Activated CD4-positive, alpha-beta T cell treated with anti-CD3 and anti-CD28 coated beads for 24 hours (primary cell): ENCODE measurements at regions not wholly inside any gene's neighbourhood (a gene's known extent, or its start where the extent isn't known, plus 50 kb on each side); places are given as distances from the start of the nearest gene placed in this dataset.

Source experiments
- DNase-seq, 2 donors: peaks; one replicate each; pipeline ENCODE4 v3.0.0-alpha.2; 2020; ENCODE audit warnings: low read depth in 2 of 2

GRCh38 chr6:43968110-43968965 lies 158.9 kb downstream of the MRPL14 start:
- DNase-seq: no peak

- no peak for DNase-seq
Observed at GRCh38 chr6:43967719-43968091, 159.5 kb downstream of the MRPL14 start.

DNA sequence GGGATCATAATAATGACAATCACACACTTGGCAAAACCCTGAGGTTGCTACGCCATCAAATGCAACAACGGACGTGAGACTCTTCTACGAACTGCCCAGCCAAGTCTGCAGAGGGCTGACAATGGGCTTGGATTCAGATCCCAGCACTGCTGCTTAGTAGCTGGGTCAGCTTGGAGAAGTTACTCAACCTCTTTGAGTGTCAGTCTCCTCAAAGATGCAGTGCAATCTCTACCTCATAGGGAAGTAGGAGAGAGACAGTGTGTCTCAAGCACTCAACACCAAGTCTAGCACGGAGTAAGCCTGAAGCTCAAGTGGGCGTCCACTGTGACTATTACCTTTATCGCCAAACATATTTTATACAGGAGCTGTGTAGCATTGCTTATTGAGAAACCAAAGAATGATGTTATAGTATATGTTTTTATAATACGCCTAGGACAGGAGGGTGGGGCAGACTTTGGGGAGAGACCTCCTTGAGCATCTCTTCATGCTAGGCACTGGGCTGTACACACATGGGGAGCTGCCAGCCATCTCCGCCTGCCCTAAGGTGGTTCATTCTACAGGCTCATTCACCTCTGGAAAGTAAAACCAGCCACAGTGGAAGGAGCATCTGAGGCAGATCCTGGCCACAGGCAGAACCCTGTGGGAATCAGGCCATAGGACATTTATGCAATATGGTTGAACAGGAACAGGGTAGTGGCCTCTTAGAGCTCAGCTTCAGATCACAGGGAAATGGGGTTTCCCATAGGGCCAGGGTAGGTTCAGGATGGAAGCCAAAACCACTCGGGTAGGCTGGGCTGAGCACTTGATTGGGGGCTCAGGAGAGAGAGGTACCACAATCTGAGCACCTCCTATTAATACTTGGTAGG lies 160.2 kb downstream of the MRPL14 start:
- no peak for DNase-seq

DNA sequence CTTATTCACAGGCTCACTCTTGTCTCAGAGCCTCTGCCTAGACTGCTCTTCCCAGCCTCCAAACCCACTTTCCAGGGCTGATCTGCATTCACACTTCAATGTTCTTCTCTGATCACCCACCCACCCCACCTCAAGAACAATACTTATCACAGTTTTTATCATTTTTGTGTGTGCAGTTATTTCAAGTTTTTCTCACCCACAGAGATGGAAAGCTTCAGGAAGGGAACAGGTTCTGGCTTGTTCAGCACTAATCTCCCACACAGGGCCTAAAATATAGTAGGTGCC lies 160.9 kb downstream of the MRPL14 start:
- no peak for DNase-seq

DNA sequence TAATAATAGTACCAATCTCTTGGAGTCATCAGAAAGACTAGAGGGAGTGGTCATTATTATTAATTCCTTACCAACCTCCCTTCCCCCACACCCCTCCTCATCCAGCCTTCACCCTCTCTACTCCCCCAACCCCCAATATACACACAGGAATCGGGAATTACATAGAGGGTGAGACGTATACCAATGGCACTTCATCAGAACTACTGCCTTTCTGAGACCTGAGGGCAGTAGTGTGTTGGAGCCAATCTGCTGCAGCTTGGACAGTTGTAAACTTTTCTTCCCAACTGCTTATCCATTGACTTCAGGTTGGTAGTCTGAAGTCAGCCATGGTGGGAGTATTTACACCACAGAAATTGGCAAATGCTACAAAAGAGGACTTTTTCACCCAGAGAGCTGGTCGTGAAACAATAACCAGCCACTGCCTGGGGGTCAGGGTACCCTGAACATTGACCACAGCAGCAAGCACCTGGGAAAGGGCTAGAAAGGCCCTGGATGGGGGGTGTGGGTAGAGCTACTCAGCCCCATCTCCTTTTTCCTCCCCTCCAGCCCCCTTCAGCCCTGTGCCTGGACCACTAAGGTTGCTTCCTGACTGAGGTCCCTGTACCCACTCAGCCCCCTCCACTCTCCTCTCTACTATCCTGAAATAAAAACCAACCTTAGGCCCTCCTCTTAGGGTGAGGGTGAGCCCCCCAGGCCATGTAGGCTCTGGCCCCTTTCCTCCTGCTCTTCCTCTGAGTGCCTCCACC lies 161.5 kb downstream of the MRPL14 start:
- no peak for DNase-seq

- no peak for DNase-seq
Observed at GRCh38 chr6:43964659-43965570, 162.3 kb downstream of the MRPL14 start.

GRCh38 chr6:43963877-43964658 lies 163.2 kb downstream of the MRPL14 start:
- no peak for DNase-seq

GRCh38 chr6:43963203-43963602 lies 164.0 kb downstream of the MRPL14 start:
- DNase-seq: no peak

- DNase-seq: no peak
Observed at GRCh38 chr6:43962458-43962857, 164.8 kb downstream of the MRPL14 start.

- no peak for DNase-seq
Observed at GRCh38 chr6:43957273-43957672, 170.0 kb downstream of the MRPL14 start.

DNA sequence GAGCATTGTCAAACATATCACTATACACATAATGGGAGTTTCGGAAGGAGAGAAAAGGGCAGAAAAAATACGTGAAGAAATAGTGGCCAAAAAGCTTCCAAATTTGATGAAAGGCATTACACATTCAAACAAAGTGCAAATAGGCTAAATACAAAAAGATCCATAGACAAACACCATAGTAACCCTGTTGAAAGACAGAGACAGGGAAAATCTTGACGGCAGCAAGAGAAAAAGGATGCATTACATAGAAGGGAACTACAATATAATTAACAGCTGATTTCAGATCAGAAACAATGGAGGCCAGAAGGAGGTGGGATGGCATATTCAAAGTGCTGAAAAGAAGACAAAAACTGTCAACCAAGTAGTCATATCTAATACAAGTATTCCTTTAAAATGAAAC lies 170.8 kb downstream of the MRPL14 start:
- no peak for DNase-seq

DNA sequence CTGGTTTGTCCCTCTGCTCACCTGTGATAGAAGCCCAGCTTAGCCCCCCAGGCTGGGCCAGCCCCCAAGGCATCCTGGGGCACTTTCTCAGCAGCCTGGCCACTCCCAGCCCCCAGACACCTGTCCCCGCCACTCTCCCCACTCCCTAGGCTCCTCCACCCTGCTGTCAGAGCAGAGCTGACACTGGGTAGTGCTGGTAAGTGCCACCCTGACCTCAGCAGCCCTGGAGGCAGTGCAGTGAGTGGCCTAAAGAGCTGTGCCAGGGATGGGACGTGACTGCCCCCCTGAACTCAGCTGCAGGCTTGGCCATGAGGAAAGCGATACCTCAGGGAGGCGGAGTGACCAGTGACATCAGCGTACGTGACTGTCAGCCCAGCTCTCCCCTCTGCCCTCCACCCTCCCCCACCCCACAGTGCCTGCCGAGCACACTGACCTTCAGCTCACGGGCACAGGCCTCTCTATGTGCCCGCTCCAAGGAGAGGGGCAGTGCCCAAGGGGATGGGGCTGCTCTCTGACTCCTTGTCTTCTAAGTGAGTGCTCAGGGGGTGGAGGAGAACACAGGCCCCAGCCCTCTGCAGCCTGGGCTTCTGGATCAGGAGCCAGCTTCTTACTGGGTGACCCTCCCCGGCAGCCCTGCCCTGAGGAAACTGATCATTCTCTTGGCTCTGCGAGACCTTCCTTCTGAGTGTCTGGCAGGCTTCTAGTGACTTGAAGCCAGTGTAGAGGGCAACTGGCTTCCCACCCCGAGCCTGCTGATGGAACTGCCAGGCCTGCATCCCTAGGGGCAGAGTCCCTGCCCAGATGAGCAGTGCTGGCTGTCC lies 172.7 kb downstream of the MRPL14 start:
- DNase-seq: no peak

DNA sequence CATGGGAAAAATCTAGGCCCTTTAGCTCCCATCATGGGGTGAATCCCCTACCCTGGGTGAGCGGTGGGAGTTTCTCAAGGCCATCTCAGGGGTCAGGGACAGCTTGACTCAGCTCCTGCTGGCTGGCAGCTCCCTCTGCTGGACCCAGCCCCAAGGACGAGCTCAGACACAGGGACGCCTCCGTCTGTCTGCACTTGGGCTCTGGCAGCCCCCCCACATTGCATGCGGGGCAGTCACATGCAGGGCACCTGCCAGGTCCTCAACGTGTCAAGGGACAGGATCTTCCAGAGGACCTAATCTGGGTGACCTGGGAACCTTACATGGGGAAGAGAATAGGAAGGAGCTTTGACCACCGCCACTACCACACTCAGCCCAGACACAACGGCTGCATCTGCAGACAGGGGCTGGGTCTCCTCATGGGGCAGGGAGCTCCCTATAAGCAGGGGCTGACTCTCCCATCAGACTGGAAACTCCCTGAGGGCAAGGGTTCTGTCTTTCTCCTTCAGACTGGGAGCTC lies 173.4 kb downstream of the MRPL14 start:
- DNase-seq: no peak

- DNase-seq: no peak
Observed at GRCh38 chr6:43953256-43953655, 174.0 kb downstream of the MRPL14 start.

GRCh38 chr6:43952746-43953145 lies 174.5 kb downstream of the MRPL14 start:
- no peak for DNase-seq

GRCh38 chr6:43951756-43952675 lies 175.2 kb downstream of the MRPL14 start:
- no peak for DNase-seq

DNA sequence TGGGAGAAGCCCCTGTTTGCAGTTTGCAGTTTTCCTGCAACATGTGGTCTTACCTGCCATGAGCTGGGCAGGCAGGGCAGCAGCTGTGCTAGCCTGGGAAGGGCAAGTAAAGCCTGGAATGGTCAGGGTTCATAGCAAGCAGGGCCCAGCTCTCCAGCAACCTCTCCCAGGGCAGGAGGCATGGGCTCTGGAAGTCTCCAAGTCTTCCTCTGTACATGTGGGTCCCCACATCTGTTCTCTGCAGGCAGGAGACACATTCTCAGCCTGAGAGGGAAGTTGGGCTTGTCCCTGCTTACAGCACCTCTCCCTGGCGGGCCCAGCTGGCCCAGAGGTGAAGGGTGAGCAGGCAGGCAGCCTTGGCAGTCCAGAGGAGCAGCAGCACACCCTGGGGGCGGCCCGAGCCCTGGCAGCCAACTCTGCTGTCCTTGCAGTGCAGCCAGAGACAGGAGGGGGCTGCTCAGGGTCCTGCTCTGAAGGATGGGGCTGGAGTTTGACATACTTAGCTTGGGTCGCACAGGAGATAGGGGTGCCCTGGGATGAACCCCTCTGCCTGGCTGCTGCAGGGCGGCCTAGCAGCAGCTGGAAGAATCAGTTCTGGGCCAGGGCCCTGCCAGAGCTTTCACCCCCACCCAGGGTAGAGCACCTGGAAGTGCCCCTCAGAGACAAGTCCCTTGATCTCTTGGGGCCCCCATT lies 176.0 kb downstream of the MRPL14 start:
- no peak for DNase-seq

DNA sequence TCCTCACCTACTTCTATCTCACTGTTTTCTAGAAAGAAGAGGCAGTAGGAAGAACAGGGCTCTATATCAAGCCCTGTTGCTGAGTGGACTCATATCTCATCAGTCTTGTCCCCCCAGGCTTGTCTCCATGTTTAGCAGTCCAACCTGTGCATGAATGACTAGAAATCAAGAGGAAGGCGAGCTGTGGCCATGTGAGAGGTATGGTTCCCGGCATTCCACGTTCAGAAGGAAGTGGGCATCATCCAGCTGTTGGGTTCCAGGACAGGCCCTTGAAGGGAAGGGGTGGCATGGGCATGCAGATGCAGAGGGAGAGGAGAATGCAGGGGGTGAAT lies 176.6 kb downstream of the MRPL14 start:
- no peak for DNase-seq
